ENCODE measurements at regions not wholly inside any gene's neighbourhood (a gene's known extent, or its start where the extent isn't known, plus 50 kb on each side); places are given as distances from the start of the nearest gene placed in this dataset.

- TF ChIP-seq CTCF (IDR thresholded peaks at IDR 0.05), result no peak
- Histone ChIP-seq H3K9me3 (no peaks in the 10 kb centered on the region), H3K4me1 (ENCODE audit: control insufficient read depth in 1 of 2, insufficient read depth in 1 of 2, low read depth in 1 of 2, low read length in 1 of 2) (no peaks in the 10 kb centered on the region), H3K36me3 (no peaks in the 10 kb centered on the region), H3K27me3 (no peaks in the 10 kb centered on the region), H3K27ac (no peak overlapping the region), H3K4me3 (ENCODE audit: low read depth in 1 of 2, low read length in 1 of 2) (no peak overlapping the region)
These were observed 264.4 kb downstream of the DUSP6 start for GRCh38 chr12:89087876-89088275.

DNA sequence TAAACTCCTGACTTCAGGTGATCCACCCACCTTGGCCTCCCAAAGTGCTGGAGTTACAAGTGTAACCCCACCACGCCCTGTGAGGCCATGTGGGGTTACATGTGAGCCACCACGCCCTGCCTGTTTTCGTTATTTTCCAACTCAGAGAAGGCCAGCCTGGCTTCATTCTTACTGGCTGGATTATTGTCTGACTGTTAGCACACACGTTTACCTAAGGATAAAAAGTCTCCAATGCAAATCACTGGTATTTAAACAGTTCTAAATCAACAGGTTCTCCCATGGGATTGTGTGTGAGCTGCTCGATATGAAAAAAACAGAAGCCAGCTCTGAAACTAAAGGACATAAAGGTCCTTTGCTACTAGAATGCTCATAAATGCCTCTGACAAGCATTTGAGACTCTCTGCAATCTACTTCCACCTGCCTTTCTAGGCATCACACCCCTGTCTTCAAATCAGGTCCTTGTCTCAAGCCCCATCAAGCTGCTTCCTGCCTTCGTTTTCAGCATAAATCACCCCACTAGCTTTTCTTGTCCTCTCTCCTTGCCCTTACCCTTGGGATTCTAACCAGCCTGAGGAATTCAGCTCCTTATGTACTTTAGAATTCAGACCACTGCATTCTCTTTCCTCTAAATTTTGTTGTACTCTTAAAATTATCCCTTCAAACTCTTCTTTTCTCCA, 265.0 kb downstream of the DUSP6 start:
- Histone ChIP-seq H3K36me3 (no peaks in the 10 kb centered on the region), H3K9me3 (no peaks in the 10 kb centered on the region), H3K27me3 (no peaks in the 10 kb centered on the region), H3K27ac (no peak overlapping the region), H3K4me3 (ENCODE audit: low read depth in 1 of 2, low read length in 1 of 2) (no peak overlapping the region), H3K4me1 (ENCODE audit: control insufficient read depth in 1 of 2, insufficient read depth in 1 of 2, low read depth in 1 of 2, low read length in 1 of 2) (no peaks in the 10 kb centered on the region)
- no peak for TF ChIP-seq CTCF (IDR thresholded peaks at IDR 0.05)

DNA sequence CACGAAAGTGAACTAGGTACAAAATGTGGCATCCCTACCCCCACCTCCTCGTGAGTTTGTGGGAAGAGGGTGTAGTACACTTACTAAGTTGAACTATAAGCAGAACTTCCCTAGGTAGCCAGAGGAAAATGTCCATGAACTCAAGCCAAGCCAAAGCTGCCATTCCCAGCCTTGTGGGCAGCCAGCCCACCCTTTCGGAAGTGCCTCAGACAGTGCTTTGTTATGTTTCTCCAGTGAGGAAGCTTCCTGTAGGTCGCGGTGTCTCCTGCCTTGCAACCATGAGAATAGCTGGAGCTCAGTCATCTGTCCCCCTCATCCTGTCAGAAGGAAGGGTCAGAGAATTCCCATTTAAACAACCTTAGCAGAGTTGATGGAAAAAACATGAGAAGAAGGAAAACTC, 266.9 kb downstream of the DUSP6 start:
- Histone ChIP-seq H3K9me3 (no peaks in the 10 kb centered on the region), H3K27me3 (no peaks in the 10 kb centered on the region), H3K4me3 (ENCODE audit: low read depth in 1 of 2, low read length in 1 of 2) (no peak overlapping the region), H3K36me3 (no peaks in the 10 kb centered on the region), H3K4me1 (ENCODE audit: control insufficient read depth in 1 of 2, insufficient read depth in 1 of 2, low read depth in 1 of 2, low read length in 1 of 2) (no peaks in the 10 kb centered on the region), H3K27ac (no peak overlapping the region)
- no peak for TF ChIP-seq CTCF (IDR thresholded peaks at IDR 0.05)

- Histone ChIP-seq H3K4me3 (ENCODE audit: low read depth in 1 of 2, low read length in 1 of 2) (no peak overlapping the region), H3K27ac (no peak overlapping the region), H3K36me3 (no peaks in the 10 kb centered on the region), H3K9me3 (no peaks in the 10 kb centered on the region), H3K4me1 (ENCODE audit: control insufficient read depth in 1 of 2, insufficient read depth in 1 of 2, low read depth in 1 of 2, low read length in 1 of 2) (no peaks in the 10 kb centered on the region), H3K27me3 (no peaks in the 10 kb centered on the region)
- no peak for TF ChIP-seq CTCF (IDR thresholded peaks at IDR 0.05)
These were observed 267.6 kb downstream of the DUSP6 start for GRCh38 chr12:89084751-89085150.

DNA sequence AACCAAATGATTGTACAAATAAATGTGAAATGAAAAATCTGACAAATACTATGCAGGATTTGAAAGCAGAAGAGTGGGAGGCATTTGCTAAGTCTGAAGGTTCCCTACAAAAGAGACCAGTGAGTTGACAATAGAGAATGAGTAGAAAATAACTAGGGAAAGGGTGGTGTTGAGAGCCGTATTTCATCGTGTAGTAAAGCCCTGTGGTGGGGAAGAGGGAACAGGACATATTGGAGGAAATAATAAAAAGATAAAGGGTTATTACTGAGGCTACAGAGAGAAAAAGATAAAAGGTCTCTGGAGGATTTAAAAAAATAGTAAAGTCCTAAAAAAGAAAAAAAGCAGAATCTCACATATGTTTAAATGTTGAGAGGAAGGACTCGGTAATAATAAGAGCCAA, 268.8 kb downstream of the DUSP6 start:
- Histone ChIP-seq H3K27ac (no peak overlapping the region), H3K4me3 (ENCODE audit: low read depth in 1 of 2, low read length in 1 of 2) (no peak overlapping the region), H3K9me3 (no peaks in the 10 kb centered on the region), H3K36me3 (no peaks in the 10 kb centered on the region), H3K27me3 (no peaks in the 10 kb centered on the region), H3K4me1 (ENCODE audit: control insufficient read depth in 1 of 2, insufficient read depth in 1 of 2, low read depth in 1 of 2, low read length in 1 of 2) (no peaks in the 10 kb centered on the region)
- no peak for TF ChIP-seq CTCF (IDR thresholded peaks at IDR 0.05)

DNA sequence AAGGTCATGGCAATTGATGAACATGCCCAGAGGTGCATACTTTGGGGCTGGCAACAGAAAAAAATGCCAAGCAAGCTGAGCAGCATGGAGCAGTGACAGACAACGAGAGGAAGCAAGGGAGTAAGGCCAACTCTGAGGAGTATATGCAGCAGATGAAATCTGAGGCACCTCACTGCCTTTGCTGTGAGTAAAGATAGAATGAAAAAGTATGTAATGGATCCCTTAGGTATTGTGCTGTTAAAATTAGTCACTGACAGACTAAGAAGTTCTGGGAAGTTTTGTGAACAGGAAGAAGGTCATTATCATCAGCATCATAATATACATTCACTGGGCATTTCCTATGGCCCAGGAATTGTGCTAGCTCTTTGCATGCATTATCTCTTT, 269.9 kb downstream of the DUSP6 start:
- H3K27ac ChIP-seq, result no peak overlapping the region
- no peaks in the 10 kb centered on the region for H3K36me3 ChIP-seq
- TF ChIP-seq CTCF (IDR thresholded peaks at IDR 0.05), result no peak
- no peaks in the 10 kb centered on the region for H3K4me1 ChIP-seq (ENCODE audit: control insufficient read depth in 1 of 2, insufficient read depth in 1 of 2, low read depth in 1 of 2, low read length in 1 of 2)
- H3K9me3 ChIP-seq, result no peaks in the 10 kb centered on the region
- no peaks in the 10 kb centered on the region for H3K27me3 ChIP-seq
- no peak overlapping the region for H3K4me3 ChIP-seq (ENCODE audit: low read depth in 1 of 2, low read length in 1 of 2)
